PC-3 (cell line): ENCODE measurements at regions not wholly inside any gene's neighbourhood (a gene's known extent, or its start where the extent isn't known, plus 50 kb on each side); places are given as distances from the start of the nearest gene placed in this dataset.

Source experiments
- ATAC-seq: fragments of 200-7000 bp; cut with Tn5 transposase; 2 replicates; pipeline ENCODE4 v1.9.1; 2020; ENCODE audit warnings: mild to moderate bottlenecking, moderate library complexity
- BruUV-seq: library from RNA; stranded (reverse); fragments of 400-500 nt; replicated peaks from 2 replicates; lab custom pipeline; 2021; lab: Mats Ljungman, UMichigan
- CTCF ChIA-PET: fragments of 300-600 bp; sonication (Branson Sonifier 250); formaldehyde crosslinking; loops from one replicate; lab custom pipeline; 2022; ENCODE audit warnings: antibody characterized with exemption; lab: Charles Lee
- POLR2A ChIA-PET: fragments of 300-600 bp; sonication (Branson Sonifier 250); formaldehyde crosslinking; loops from one replicate; lab custom pipeline; 2022; ENCODE audit warnings: antibody characterized with exemption; ENCODE audit not compliant: unreplicated experiment; lab: Charles Lee
- DNase-seq: peaks from one replicate; pipeline ENCODE4 v3.0.0-alpha.2; 2015
- H2AFZ ChIP-seq: fragments of 300-600 bp; sonication (generic); 2 replicates; pipeline ENCODE4 v1.6.0; 2016; ENCODE audit warnings: antibody characterized with exemption, low read length
- H3F3A ChIP-seq: fragments of 300-600 bp; sonication (generic); one replicate; pipeline ENCODE4 v1.6.0; 2017; ENCODE audit warnings: antibody characterized with exemption, low read length, control low read depth, mild to moderate bottlenecking; ENCODE audit not compliant: unreplicated experiment
- H3K27ac ChIP-seq: fragments of 300-600 bp; sonication (generic); 2 replicates; pipeline ENCODE4 v1.5.1; 2016; ENCODE audit warnings: mild to moderate bottlenecking, low read length
- H3K27me3 ChIP-seq: fragments of 300-600 bp; sonication (generic); 2 replicates; pipeline ENCODE4 v1.6.1; 2016; ENCODE audit warnings: low read length, mixed read lengths
- H3K36me3 ChIP-seq: fragments of 300-600 bp; sonication (generic); 2 replicates; pipeline ENCODE4 v1.6.1; 2016; ENCODE audit warnings: low read depth, mixed run types, low read length, mixed read lengths
- H3K4me1 ChIP-seq: fragments of 300-600 bp; sonication (generic); 2 replicates; pipeline ENCODE4 v1.5.1; 2016; ENCODE audit warnings: low read length; ENCODE audit not compliant: insufficient read depth
- H3K4me2 ChIP-seq: fragments of 300-600 bp; sonication (generic); 2 replicates; pipeline ENCODE4 v1.6.0; 2016; ENCODE audit warnings: low read length
- H3K4me3 ChIP-seq: fragments of 300-600 bp; sonication (generic); 2 replicates; pipeline ENCODE4 v1.5.1; 2016; ENCODE audit warnings: mild to moderate bottlenecking, low read length, mixed read lengths
- H3K79me2 ChIP-seq: fragments of 300-600 bp; sonication (generic); 2 replicates; pipeline ENCODE4 v1.6.1; 2017; ENCODE audit warnings: low read length, mixed read lengths
- H3K9ac ChIP-seq: fragments of 300-600 bp; sonication (generic); 2 replicates; pipeline ENCODE4 v1.6.0; 2016; ENCODE audit warnings: mild to moderate bottlenecking, low read length
- H3K9me2 ChIP-seq: fragments of 300-600 bp; sonication (generic); replicated peaks from 2 replicates; pipeline ENCODE4 v1.6.1; 2016; ENCODE audit warnings: mixed run types, low read length, mixed read lengths
- H3K9me3 ChIP-seq: fragments of 300-600 bp; sonication (generic); 2 replicates; pipeline ENCODE4 v1.6.1; 2016; ENCODE audit warnings: low read length, mixed read lengths
- H4K20me1 ChIP-seq: fragments of 300-600 bp; sonication (generic); 2 replicates; pipeline ENCODE4 v1.6.1; 2016; ENCODE audit warnings: low read length, mixed read lengths
- CTCF ChIP-seq: fragments of 300-600 bp; sonication (generic); conservative IDR thresholded peaks from 2 replicates; pipeline ENCODE4 v1.5.1; 2017; ENCODE audit warnings: antibody characterized with exemption, low read depth, mild to moderate bottlenecking, low read length
- EZH2 ChIP-seq: fragments of 300-600 bp; sonication (generic); IDR thresholded peaks from one replicate; pipeline ENCODE4 v1.6.1; 2017; ENCODE audit warnings: antibody characterized with exemption, mild to moderate bottlenecking, low read length; ENCODE audit not compliant: unreplicated experiment
- EZH2phosphoT487 ChIP-seq: fragments of 300-600 bp; sonication (generic); IDR thresholded peaks from 2 replicates; pipeline ENCODE4 v1.6.1; 2018; ENCODE audit warnings: mild to moderate bottlenecking, antibody characterized with exemption, low read length, borderline replicate concordance
- intact Hi-C: fragments of 100-400 bp; cut with micrococcal nuclease; formaldehyde crosslinking; loops from 2 replicates; pipeline ENCODE4 v1.9.0; 2023

DNA sequence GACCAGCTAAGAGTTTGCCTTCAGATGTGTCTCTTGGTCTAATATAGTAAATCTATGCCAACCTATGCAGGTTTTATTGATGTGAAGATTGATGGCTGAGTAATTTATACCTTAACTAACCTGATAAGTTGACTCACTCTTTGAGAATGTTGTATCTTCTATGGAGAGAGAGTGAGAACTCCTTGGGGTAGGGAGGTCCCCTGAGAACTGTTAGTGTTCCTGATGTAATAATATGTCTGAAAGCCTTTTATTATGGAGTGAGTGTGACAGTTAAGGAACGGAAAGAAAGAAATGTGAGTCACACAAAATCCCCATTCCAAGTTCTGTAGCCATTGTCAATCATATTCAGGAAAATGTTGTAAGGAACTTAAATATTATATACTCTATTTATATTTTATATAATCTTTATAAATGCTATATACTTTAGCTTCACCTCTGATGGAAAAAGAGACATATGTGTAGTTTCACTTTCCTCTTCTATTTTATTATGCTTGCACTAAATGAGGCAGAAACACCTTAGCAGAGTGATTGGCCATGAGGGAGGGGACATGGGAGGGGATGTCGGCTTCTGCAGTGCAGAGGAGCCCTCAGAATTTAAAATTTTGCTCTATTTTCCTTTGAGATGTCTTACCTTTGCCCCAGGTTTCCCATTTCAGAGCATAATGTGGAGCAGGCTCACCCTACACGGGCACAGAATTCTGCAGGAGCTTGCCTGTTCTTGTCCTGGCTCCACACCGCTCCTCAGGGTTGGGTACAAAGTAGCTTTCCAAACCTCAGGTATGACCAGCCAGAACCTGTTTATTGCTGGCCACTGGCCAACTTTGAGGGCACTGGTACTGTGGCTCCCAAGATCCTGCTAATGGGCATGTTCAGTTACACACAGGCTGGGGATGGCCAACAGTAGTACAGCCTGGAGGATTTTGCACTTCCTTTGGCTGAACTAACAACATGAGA is 57.7 kb downstream of the ARF6 start:
- H3F3A ChIP-seq, result peaks cover 11% of the 10 kb centered on the region
- peak; percentile 96 for DNase-seq
- H3K4me2 ChIP-seq, result peak overlapping the region; percentile 87
- H3K36me3 ChIP-seq, result no peaks in the 10 kb centered on the region
- CTCF ChIA-PET, result interaction anchor here (0.5 to 0.6 kb wide), 3 partner anchors 50 to 88 kb away, joined by 3 read pairs; no protein-coding TSS in a partner anchor
- H3K9ac ChIP-seq, result peak overlapping the region; percentile 65
- no peaks in the 10 kb centered on the region for H3K9me2 ChIP-seq
- POLR2A ChIA-PET, result interaction anchor here (0.5 to 0.6 kb wide), 3 partner anchors 24 to 1105 kb away, joined by 3 to 6 read pairs (median 5); no protein-coding TSS in a partner anchor
- no peaks in the 10 kb centered on the region for H3K9me3 ChIP-seq
- H4K20me1 ChIP-seq, result no peaks in the 10 kb centered on the region
- BruUV-seq, result no TSS peak
- intact Hi-C loops, result loop anchor here (1.0 kb wide), 2 partner anchors 12 to 22 kb away; no protein-coding TSS in a partner anchor
- peak; percentile 47 for ATAC-seq
- H3K27ac ChIP-seq, result peak overlapping the region; percentile 94
- peaks cover 62% of the 10 kb centered on the region for H3K4me1 ChIP-seq
- H3K79me2 ChIP-seq, result no peaks in the 10 kb centered on the region
- TF ChIP-seq EZH2, result no peak
- TF ChIP-seq EZH2phosphoT487, result no peak
- TF ChIP-seq CTCF, result no peak
- no peaks in the 10 kb centered on the region for H3K27me3 ChIP-seq
- H2AFZ ChIP-seq, result peak overlapping the region; percentile 25; the same call in 1 of the 2 replicates
- peak overlapping the region; percentile 53 for H3K4me3 ChIP-seq

DNA sequence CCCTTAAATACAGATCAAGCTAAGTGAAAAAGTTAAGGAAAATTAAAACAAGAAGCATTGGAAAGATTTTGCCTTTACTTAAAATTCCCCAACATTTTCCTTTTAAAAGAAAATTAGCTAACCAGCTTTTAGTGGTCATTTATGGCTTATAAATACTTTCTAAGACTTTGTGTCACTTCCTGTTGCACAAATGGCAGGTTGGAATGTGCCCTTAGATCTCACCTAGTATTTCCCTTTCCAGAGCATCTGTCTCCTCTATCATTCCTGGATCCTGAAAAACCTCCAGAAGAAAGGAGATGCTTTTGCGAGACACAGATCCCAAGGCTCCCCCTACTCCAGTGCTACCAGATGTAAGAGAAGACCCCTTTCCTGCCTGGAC is 58.3 kb downstream of the ARF6 start:
- TF ChIP-seq CTCF (no peak), EZH2phosphoT487 (no peak), EZH2 (no peak)
- no peaks in the 10 kb centered on the region for H3K9me3 ChIP-seq
- no peaks in the 10 kb centered on the region for H4K20me1 ChIP-seq
- intact Hi-C loops, result no loop called here
- DNase-seq (no peak), ATAC-seq (no peak)
- no peaks in the 10 kb centered on the region for H3K36me3 ChIP-seq
- H3K27me3 ChIP-seq, result no peaks in the 10 kb centered on the region
- BruUV-seq, result no TSS peak
- peak overlapping the region; percentile 87 for H3K4me2 ChIP-seq
- no peaks in the 10 kb centered on the region for H3K79me2 ChIP-seq
- H3K27ac ChIP-seq, result peak overlapping the region; percentile 94
- peak overlapping the region; percentile 65 for H3K9ac ChIP-seq
- peak overlapping the region; percentile 53; the same call in 1 of the 2 replicates for H3K4me3 ChIP-seq
- H3F3A ChIP-seq, result peaks cover 11% of the 10 kb centered on the region
- POLR2A ChIA-PET, result interaction anchor here (0.6 to 1.5 kb wide), 2 partner anchors 21 to 24 kb away, joined by 4 to 6 read pairs; no protein-coding TSS in a partner anchor
- CTCF ChIA-PET, result no interaction called here
- H2AFZ ChIP-seq, result peak overlapping the region; percentile 25; the same call in 1 of the 2 replicates
- H3K9me2 ChIP-seq, result no peaks in the 10 kb centered on the region
- peaks cover 55% of the 10 kb centered on the region for H3K4me1 ChIP-seq
